Fibroblast of lung (primary cell): ENCODE measurements at regions not wholly inside any gene's neighbourhood (a gene's known extent, or its start where the extent isn't known, plus 50 kb on each side); places are given as distances from the start of the nearest gene placed in this dataset.
"Not testable (repeated sequence)": the region's sequence is repeated elsewhere in the genome, so short reads cannot be mapped to it uniquely, and the experiment has no call there.

Experiments
- DNase-seq, 2 donors: peaks; one replicate each; pipeline versions ENCODE4 v3.0.0 to v3.0.0-alpha.2; 2010; ENCODE audit warnings: low read depth in 2 of 2
- H2AFZ ChIP-seq: 2 replicates; pipeline ENCODE4 v1.5.1; 2012; ENCODE audit warnings: low read length, control low read depth, inconsistent platforms
- H3K27ac ChIP-seq: 2 replicates; pipeline ENCODE4 v1.5.1; 2011; ENCODE audit warnings: low read length, control low read depth; ENCODE audit not compliant: insufficient read depth
- H3K27me3 ChIP-seq: 2 replicates; pipeline ENCODE4 v1.5.1; 2011; ENCODE audit warnings: mild to moderate bottlenecking, low read length; ENCODE audit not compliant: control insufficient read depth, insufficient read depth
- H3K36me3 ChIP-seq: 2 replicates; pipeline ENCODE4 v1.5.1; 2011; ENCODE audit warnings: low read length; ENCODE audit not compliant: control insufficient read depth, insufficient read depth
- H3K4me1 ChIP-seq: 2 replicates; pipeline ENCODE4 v1.5.1; 2011; ENCODE audit warnings: low read length; ENCODE audit not compliant: control insufficient read depth, insufficient read depth; ENCODE audit errors: extremely low read depth
- H3K4me2 ChIP-seq: 2 replicates; pipeline ENCODE4 v1.5.1; 2011; ENCODE audit warnings: low read length, control low read depth; ENCODE audit not compliant: insufficient read depth; ENCODE audit errors: extremely low read depth
- H3K4me3 ChIP-seq, 4 experiments: fragments of 200-600 bp in 1 of 4; sonication (generic) in 1 of 4; replicated peaks in 1 of 4; 2 replicates each; pipeline ENCODE4 v1.5.1; 2011 to 2016; ENCODE audit warnings: low read length in 4 of 4, low read depth in 3 of 4, mild to moderate bottlenecking in 3 of 4, control low read depth in 2 of 4, inconsistent platforms in 1 of 4, mixed read lengths in 1 of 4; ENCODE audit not compliant: insufficient read depth in 1 of 4; ENCODE audit errors: control extremely low read depth in 1 of 4
- H3K79me2 ChIP-seq: 2 replicates; pipeline ENCODE4 v1.5.1; 2012; ENCODE audit warnings: mild to moderate bottlenecking, low read length, inconsistent platforms; ENCODE audit not compliant: control insufficient read depth, insufficient read depth
- H3K9ac ChIP-seq: 2 replicates; pipeline ENCODE4 v1.5.1; 2011; ENCODE audit warnings: mild to moderate bottlenecking, low read length, control low read depth; ENCODE audit not compliant: insufficient read depth
- H3K9me3 ChIP-seq: 2 replicates; pipeline ENCODE4 v1.5.1; 2012; ENCODE audit warnings: low read depth, low read length; ENCODE audit not compliant: control insufficient read depth, insufficient read depth
- H4K20me1 ChIP-seq: 2 replicates; pipeline ENCODE4 v1.5.1; 2011; ENCODE audit warnings: low read length; ENCODE audit not compliant: control insufficient read depth, insufficient read depth; ENCODE audit errors: extremely low read depth
- CTCF ChIP-seq, 2 donors: IDR thresholded peaks in 1 of 2; conservative IDR thresholded peaks in 1 of 2; 1 replicate in 1 of 2; 2 replicates in 1 of 2; pipeline ENCODE4 v1.5.1; 2011 to 2012; ENCODE audit warnings: low read length in 2 of 2, control low read depth in 1 of 2, inconsistent platforms in 1 of 2, low read depth in 1 of 2, mild to moderate bottlenecking in 1 of 2
- EZH2 ChIP-seq: IDR thresholded peaks from 2 replicates; pipeline ENCODE4 v1.5.1; 2012; ENCODE audit warnings: low read length, control low read depth, mild to moderate bottlenecking; ENCODE audit errors: missing control alignments

- H3K27me3 ChIP-seq = no peaks in the 10 kb centered on the region
- no peaks in the 10 kb centered on the region for H3K9me3 ChIP-seq
- no peak overlapping the region for H3K9ac ChIP-seq
- no peaks in the 10 kb centered on the region for H3K36me3 ChIP-seq
- no peaks in the 10 kb centered on the region for H3K79me2 ChIP-seq
- H3K4me3 ChIP-seq = no peak overlapping the region
- no peak for TF ChIP-seq CTCF (conservative IDR thresholded peaks at IDR 0.05 in 1 of 2, IDR thresholded peaks at IDR 0.05 in 1 of 2; ENCODE audit: low read depth in 1 of 2, low read length in 2 of 2)
- no peak for TF ChIP-seq EZH2
- no peaks in the 10 kb centered on the region for H3K4me1 ChIP-seq
- DNase-seq = no peak
- no peak overlapping the region for H3K27ac ChIP-seq
- H4K20me1 ChIP-seq = no peaks in the 10 kb centered on the region
- H2AFZ ChIP-seq = no peak overlapping the region
- no peak overlapping the region for H3K4me2 ChIP-seq
These were observed 234.9 kb downstream of the YTHDC2 start for GRCh38 chr5:113748403-113748802.

GRCh38 chr5:113749334-113749733, 235.8 kb downstream of the YTHDC2 start:
- no peaks in the 10 kb centered on the region for H3K9me3 ChIP-seq
- DNase-seq = no peak
- H3K4me3 ChIP-seq = no peak overlapping the region
- no peak overlapping the region for H2AFZ ChIP-seq
- no peaks in the 10 kb centered on the region for H3K27me3 ChIP-seq
- H4K20me1 ChIP-seq = no peaks in the 10 kb centered on the region
- H3K79me2 ChIP-seq = no peaks in the 10 kb centered on the region
- no peak overlapping the region for H3K9ac ChIP-seq
- H3K4me2 ChIP-seq = no peak overlapping the region
- H3K27ac ChIP-seq = no peak overlapping the region
- TF ChIP-seq EZH2 (no peak), CTCF (conservative IDR thresholded peaks at IDR 0.05 in 1 of 2, IDR thresholded peaks at IDR 0.05 in 1 of 2; ENCODE audit: low read depth in 1 of 2, low read length in 2 of 2) (no peak)
- no peaks in the 10 kb centered on the region for H3K36me3 ChIP-seq
- H3K4me1 ChIP-seq = no peaks in the 10 kb centered on the region

- H3K9me3 ChIP-seq, H3K79me2 ChIP-seq, H3K4me2 ChIP-seq, H3K27ac ChIP-seq, H3K9ac ChIP-seq, H4K20me1 ChIP-seq, H3K36me3 ChIP-seq, H2AFZ ChIP-seq, H3K27me3 ChIP-seq, H3K4me1 ChIP-seq, H3K4me3 ChIP-seq, DNase-seq: not testable (repeated sequence)
These were observed 239.7 kb downstream of the YTHDC2 start for GRCh38 chr5:113753182-113753581.

GRCh38 chr5:113755516-113755915, 242.0 kb downstream of the YTHDC2 start:
- Histone ChIP-seq H2AFZ (no peak overlapping the region), H4K20me1 (no peaks in the 10 kb centered on the region), H3K27me3 (no peaks in the 10 kb centered on the region), H3K9ac (no peak overlapping the region), H3K9me3 (no peaks in the 10 kb centered on the region), H3K79me2 (no peaks in the 10 kb centered on the region), H3K4me1 (no peaks in the 10 kb centered on the region), H3K27ac (no peak overlapping the region), H3K4me2 (no peak overlapping the region), H3K36me3 (no peaks in the 10 kb centered on the region), H3K4me3 (no peak overlapping the region)
- no peak for DNase-seq
- TF ChIP-seq CTCF (conservative IDR thresholded peaks at IDR 0.05 in 1 of 2, IDR thresholded peaks at IDR 0.05 in 1 of 2; ENCODE audit: low read depth in 1 of 2, low read length in 2 of 2) (no peak), EZH2 (no peak)
